ENCODE measurements at regions not wholly inside any gene's neighbourhood (a gene's known extent, or its start where the extent isn't known, plus 50 kb on each side); places are given as distances from the start of the nearest gene placed in this dataset.

DNA sequence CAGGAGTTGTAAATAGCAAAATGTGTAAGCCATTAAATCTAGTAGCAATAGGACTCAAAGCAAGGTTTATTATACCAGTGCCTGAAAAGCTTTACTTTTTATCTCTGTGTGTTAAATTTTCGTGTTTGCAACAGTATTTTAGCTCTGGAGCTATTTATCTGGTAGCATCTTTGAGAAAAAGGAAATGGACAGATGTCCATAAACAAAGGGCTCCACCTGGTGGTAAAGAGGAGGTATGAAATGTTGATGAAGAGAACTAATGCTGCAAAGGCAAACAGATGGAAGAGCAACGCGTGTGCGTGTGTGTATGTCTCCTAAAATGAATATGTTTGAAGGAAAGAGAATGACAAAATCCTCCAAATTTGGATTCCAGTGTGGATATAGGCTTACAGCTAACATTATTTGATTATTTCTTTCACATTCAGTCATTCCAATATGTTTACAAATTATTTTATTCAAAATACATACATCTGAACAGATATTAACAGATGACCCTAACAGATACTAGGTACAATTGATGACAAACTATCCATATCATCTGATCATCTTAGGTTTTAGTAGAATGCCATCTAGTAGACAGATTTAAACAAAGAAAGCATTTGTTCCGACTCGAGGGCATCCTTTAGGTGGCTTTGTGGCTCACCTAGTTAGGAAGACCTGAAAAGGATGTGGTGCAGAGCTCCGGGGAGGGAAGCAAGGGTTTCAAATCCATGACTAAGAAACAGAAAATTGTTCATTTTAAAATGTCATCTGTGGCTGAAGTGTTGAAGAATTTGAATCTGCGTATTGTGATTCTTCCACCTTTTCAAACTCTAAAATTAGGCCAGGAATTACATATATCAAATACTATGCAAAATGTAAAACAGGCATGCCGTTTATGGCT, 383.3 kb downstream of the MTX2 start:
- peak in 1 of 2 donors; percentile 2 for DNase-seq

DNA sequence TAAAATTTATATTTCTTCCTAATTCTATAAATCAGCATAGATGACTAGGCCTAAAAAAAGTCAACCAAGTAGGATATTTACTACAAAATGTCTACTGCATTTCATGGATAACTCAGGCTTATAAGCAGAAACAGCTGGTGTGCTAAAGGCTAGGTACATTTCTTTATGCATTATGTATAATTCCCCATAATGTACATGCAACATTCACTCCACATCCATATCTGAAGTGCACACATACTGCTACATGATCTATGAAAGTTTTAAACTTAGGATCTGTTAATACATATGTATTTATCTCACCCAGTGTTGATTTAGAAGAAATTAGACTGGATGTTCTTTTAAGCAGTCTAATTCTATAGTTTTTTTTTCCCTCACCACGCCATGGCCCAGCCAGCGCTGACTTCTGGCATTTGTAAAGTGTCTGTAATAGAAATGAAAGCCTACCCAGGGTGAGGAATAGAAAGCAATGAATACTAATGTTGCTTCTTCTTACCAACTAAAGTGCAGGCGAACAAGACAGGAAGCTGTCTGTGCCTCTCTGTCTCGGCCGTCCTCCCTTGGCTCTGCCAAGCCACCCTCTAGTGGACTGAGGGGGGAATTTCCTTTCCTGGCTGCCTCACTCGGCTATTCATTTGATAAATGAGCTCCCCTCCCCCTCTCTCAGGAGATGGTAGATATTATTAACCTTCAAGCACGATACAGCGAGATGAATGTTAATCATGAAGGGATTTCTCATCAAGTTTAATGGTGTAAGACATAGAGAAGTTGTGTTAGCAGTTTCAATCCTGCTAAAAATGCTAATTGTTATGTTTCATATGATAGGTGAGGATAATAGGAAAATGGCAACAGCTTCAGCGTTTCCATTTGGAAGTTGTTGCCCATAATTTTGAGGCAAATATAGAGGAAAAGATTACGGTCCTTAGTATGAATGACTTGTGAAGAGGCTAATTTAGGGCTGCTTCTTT, 384.5 kb downstream of the MTX2 start:
- peak in 1 of 2 donors; percentile 10 for DNase-seq

DNA sequence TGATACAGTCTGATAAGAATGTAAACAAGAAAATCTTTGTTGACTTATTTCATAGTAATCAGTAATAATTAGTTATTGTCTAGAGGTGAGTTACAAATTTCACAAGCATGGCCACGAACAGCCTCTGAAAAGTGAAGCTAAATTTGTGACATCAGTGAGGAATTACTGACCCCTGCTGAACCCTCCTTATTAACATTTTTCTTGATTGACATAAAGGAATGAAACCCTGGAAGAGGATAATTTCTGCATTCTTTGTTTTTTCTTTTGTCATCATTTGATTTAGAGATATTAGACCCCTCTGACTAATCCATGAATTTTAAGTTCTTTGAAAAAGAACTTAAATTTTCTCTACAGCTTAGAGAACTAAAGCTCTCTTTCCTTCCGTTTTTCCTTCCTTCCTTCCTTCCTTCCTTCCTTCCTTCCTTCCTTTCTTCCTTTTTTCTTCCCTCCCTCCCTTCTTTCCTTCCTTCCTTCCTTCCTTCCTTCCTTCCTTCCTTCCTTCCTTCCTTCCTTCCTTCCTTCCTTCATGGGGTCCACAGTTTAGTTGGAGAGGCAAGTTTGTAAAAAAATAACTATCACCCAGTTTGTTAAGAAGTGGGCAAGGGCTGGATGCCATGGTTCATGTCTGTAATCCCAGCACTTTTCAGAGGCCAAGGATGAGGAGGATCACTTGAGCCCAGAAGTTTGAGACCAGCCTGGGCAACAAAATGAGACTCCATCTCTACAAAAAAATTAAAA, 387.0 kb downstream of the MTX2 start:
- DNase-seq, result no peak

DNA sequence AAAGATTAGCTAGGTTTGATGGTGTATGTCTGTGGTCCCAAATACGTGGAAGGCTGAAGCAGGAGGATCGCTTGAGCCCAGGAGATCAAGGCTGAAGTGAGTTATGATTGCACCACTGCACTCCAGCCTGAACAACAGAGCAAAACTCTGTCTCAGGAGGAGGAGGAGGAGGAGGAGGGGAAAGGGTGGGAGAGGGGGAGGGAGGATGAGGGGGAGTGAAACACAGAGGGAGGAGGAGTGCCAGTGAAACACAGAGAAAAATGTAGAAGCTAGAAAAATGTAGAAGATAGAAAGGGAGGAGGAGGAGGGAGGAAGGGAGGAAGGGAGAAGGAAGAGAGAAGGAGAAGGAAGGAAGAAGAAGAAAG, 387.5 kb downstream of the MTX2 start:
- DNase-seq, result no peak

DNA sequence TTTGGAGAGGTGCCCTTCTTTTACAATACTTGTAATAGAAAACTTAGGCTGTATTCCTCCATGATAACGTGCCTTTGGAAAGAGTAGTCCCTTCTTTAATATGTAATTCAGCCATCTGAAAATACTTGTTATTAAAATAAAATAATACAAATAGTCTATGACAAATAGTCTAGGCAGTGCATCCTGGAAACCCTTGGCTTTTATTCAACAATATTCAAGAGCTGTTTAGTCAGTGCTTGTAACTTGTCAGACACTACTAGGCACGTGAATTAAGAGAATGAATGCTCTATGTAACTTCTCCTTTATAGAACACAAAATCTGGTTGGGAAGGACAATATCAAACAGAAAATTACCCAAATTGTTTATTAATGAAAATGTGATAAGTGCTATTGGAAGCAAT, 388.2 kb downstream of the MTX2 start:
- DNase-seq, result no peak

DNA sequence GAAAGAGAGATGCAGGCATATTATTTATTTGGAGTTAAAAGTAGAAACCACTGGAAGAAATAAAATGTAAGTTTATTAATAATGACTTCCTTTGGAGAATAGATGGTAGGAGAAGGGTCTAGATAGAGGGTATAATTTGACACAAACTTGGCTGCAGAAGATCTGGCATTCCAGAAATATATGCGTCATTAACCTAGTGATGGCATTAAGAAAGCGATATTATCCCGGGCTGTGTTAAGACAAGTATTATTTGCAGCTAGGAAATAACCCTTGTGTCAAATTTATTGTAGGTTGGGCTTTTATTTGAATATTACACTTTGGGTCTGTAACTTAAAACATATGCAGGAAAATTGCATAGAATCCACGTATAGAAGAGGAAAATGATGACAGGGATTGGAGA, 389.5 kb downstream of the MTX2 start:
- DNase-seq, result no peak

DNA sequence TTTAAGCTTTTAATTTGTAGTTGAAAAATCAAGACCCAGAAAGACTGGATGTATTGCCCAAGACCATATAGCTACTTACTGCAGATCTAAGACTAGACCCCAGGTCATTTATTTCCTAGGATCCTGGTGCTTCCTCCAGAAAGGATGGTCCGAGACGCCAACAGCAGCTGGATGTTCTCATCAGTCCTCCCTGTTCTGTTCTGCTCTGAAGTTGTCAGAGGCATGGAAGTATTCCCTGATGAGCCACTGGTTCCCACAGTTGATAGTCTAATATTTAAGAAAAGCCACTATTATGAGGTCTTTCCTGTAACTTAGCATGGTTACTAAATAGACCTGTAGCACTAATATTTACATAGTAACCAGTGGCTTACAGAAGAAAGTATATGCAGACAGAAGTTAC, 393.5 kb downstream of the MTX2 start:
- no peak for DNase-seq

DNA sequence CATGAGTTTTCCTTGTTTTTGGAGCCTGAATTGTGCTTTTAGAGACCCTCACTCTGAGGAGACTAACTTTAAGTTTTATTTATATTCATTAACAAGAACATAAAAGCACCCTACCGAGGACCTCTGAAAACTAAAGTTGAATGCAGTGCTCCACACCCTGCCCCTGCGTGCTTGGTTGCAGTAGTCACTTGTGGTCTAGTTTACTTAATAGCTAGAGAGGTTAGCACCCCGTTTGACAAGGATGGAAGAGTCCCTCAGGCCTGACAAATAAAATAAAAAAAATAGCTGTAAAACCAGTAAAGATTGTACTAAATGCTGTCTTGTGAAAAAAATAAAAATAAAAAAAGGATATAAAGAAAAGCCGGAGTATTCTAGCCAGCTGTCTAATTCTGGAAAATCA, 395.2 kb downstream of the MTX2 start:
- no peak for DNase-seq

DNA sequence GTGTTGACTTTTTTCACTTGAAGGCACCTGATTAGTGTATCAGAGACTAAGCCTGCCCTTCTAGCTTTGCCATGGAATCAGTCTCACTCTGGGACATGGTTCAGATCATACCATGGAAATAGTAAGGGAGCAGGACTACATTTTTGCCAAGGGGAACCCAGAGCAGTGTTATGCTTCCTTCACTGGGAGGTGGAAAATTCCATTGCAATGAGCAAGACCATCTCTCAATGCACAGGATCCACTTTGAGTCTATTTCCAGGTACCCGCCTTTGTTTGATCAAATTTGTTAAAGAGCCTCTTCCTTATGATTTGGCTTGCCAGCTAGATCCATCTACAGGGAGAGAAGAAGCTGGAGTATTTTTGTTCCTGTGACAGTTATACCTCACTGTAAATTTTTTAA, 395.8 kb downstream of the MTX2 start:
- no peak for DNase-seq

DNA sequence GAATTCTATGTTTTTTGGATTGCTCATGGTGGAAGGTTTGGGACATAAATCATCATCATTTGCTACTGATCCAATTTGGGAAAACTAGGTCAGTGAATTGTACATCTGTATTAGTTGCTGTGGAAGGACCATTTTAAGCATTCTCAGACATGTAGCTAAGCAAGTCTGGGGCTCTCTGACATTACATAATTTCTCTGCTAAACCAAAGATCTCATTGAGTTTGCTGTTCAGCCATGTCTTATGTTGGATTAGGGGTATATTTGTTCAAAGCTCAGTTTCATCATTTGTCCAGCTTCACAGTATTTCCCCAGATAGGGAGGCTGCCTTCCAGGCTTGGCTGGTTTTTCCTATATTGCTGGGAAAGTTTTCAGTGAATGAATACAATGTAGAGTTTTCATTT, 399.7 kb downstream of the MTX2 start:
- no peak for DNase-seq

DNA sequence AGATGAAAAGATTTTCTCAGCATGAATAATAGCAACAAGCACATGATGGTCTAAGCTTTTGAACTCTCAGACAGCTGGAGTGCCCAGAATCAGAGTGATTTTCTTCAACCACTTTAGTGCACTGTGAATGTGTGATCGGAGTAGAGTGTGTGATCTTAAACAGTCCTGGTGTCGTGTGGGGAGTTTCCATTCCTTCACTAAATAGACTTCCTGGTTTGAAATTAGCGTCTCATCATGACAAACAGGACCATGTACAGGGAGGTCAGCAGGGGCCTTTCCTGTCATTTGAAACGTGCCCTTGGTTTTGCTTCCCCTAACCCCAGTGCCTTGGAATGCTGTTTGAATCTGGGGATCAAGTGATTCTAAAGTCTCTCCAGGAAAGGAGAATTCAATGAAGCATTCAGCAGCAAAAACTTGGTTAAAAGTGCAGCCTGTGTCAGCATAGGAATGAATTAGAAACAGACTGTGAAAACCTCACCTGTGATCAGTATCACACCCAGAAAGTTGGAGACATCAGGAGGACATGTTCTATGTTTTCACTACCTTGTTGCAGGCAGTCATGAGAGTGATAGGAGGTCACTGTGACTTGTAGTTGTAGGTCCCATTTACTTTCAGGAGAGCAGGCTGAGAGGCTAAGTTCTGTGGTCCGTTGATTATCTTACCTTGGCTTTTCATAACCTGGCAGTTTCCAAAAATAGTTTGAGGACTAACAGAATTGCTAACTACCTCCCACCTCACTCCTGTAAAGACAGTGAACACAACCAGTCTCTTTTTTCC, 400.3 kb downstream of the MTX2 start:
- no peak for DNase-seq

DNA sequence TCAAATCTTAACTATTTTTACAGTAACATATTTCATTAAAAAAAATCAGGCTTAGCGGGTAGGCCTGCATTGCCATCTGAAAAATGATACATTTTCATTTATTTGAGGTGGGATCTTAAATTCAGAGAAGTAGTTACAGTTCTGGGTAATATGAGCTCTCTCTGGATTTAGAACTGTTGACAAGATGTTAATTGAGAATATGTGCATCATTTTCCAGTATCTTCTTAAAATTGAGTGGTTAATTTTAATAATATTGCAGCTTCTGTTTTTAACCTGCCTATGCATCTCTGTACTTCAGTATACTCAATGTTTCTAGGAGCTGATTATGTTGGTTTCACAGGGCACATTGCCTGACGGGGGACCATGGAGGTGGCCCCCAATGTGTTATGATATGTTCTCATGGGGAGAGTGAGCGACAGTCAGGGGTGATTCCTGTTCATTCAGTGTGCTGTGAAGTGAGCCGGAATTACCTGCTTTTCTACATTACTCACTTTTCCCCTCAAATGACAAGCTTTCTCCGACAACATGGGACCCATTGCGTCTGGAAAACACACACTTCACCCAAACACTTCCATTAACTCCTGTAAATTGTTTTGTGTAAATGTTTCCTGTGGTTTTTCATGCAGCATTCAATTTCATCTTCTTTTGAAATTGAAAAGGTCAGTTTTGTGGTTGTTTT, 406.2 kb downstream of the MTX2 start:
- no peak for DNase-seq

DNA sequence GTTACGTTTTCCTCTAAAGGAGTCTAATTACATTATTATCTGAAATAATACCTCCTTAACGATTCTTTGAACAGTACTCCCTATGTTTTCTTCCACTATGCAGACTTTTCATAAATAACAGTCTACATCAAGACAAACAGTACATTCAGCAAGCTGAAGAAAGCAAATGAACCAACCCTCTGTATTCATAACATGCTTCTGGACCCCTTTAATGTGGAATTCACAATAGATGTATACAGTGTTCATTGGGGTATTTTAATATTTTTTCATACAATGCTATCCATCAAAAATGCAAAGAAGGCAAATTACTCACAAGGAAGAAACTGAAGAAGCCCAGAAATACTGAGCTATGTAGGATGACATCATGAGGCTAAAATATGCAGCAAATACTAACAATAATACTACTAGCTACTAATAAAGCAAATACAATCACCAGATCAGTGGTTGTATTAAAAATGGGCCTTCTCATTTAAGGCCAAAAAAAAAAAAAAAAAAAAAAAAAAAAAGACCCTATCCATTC, 408.6 kb downstream of the MTX2 start:
- DNase-seq, result no peak

DNA sequence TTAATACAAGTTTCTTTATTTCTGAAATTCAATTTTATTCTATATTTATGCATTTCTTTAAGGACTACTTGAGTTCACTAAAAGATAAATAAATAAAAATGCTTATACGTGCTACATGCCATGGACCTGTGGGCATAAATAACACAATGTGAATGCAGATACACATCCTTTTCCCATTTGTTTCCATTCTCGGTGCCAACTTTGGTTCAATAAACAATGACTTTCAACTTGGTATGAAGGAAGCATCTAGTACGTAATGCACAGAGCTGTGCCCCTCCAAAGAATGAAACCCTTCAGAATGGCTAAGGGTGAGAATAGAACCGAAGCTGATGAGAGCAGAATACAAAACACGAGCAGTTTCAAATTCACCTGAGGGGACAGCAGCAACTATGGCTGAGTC, 409.3 kb downstream of the MTX2 start:
- no peak for DNase-seq

DNA sequence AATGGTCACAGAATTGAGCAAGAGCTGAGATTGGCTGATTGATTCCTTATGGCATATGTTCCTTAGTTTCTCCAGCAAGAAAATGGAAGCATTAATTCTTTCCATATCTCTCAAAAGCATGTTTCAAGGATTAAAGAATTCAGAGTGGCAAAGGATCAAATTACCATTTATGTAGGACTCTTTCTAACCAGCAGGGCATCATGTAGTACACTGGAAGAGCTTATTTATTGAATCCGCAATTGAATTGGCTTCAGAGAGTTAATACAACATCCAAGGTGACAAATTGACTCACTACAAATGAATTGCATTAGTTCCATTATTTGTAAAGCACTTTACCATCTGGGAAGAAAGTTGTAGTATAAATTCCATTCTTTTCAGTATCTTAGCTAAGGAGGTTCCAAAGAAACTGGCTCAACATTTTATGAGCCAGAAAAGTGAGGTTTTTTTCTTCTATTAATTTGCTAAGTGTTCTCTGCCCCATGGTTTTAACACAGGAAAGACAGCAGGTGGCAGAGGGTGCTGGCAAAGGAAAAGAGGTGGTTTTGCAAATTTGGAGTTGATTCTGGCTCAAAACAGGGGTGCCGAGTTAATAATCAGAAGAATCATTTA, 409.9 kb downstream of the MTX2 start:
- DNase-seq, result no peak

DNA sequence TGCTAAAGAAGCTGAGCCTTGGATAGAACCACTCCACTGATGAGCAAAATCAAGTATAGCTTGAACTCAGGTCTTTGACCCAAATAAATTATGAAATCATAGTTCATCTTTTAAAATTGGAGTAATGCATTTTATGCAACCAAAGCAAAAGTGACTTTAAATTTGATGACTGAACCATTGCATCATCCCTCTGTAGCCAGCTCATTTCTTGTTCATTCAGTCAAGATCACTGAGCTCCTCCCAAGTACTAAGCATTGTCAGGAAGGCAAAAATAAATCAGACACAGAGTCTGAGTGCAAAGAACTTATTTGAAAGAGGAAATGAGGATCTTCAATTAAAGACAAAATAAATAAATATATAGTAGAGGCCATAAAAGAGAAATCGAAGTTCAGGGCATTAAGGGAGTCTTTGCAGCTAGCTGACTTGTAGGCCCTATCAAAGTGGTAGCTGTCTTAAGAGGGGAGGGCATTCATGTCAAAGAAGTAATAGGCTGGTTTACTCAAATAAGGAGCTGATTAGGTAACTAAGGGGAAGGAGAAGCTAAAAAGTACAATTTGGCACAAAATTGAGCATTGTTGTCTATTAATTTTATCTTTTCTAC, 411.8 kb downstream of the MTX2 start:
- DNase-seq, result no peak

DNA sequence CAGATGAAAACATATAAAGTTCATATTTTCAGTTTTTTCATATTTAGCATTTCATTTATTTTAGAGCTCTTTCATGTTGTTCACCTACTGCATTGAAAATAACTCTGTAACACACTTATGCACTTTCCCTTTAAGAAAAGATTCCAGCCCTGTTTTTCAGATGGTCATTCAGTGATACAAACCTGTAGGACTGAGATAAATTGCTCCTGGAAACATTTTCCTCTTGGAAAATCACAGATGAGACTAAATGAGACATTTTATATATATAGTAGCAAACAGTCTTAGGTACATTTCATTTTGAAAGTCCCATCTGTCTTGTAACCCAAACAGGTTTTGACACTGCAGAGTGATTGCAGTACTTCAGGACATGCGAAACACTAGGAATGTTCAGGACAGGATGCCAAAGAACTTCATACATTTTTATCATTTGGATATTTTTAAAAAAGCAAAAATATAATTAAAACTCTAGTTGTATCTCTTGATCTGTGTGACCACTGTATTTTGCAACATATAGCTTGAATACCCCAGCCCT, 412.4 kb downstream of the MTX2 start:
- no peak for DNase-seq

DNA sequence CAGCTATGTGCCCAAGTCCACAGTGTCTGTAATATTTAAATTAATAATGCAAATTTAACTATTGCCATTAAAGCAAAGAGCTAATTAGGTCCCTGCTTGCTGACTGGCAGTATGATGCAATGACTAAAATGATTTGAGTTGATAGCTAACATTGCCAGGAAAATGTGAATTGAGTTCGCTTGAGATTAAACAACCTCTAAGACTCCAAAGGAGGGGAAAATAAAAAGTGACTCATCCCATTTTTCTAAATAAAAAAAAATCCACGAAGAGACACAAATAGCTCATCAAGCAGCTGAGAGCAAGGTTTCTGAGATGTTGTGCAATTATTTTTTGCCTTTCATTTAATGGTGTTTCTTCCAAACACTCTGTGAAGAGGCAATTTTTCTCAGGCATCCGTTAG, 413.0 kb downstream of the MTX2 start:
- DNase-seq, result no peak

DNA sequence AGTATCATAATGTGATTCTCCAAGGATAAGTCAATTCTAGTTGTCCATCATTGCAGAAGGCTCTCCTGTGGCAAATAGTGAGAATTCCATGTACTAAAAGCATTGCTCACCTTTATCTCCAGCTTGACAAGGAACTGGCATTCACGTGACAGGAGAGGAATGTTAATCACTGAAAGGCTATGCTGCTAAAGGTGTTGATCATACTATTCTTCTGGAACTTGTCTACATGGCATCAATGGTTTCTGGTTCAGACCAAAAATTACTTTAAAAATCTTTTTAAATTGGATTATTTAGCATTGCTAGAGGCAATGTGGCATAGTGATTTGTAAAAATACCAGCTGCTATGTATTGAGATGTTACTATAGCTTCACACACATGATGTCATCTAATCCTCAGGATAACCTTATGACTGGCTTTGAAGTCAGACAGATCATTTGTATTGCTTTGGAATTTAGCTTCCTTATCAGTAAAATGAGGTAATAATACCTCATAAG, 414.4 kb downstream of the MTX2 start:
- no peak for DNase-seq

DNA sequence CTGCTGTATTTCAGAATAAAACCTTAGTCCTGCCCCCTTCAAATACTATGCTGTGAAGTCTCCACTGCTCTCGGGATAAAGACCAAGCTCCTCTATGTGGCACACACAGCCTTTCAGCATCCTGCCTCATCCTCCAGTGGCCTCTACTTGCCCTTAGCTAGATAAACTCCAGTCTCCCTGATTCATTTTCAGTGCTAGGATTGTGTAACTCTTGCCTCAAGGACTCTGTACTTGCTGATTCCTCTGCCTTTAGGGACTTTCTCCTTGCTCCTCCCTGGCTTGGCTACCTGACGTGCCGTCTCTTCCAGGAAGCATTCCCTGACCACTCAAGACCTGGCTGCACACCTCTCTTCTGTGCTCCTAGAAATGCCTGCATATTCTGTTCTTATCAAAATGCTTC, 416.7 kb downstream of the MTX2 start:
- no peak for DNase-seq

Measured in activated CD4-positive, alpha-beta T cell treated with anti-CD3 and anti-CD28 coated beads for 4 hours (primary cell).